A673 (cell line): ENCODE measurements at regions not wholly inside any gene's neighbourhood (a gene's known extent, or its start where the extent isn't known, plus 50 kb on each side); places are given as distances from the start of the nearest gene placed in this dataset.

ENCODE experiments used
- EZH2 ChIP-seq: fragments of 200-600 bp; sonication (generic); IDR thresholded peaks from 2 replicates; pipeline ENCODE4 v1.6.1; 2017; ENCODE audit warnings: borderline replicate concordance, low read depth, mild to moderate bottlenecking, mixed read lengths, antibody characterized with exemption, low read length; ENCODE audit not compliant: poor library complexity, severe bottlenecking
- TF ChIP-seq, protein P1 (sequence below): fragments of 300-800, 200-600 bp; sonication (generic); conservative IDR thresholded peaks from 2 replicates; pipeline ENCODE4 v1.5.1; 2017; ENCODE audit warnings: low read depth, mild to moderate bottlenecking, antibody characterized with exemption, low read length, moderate library complexity, mixed read lengths

GRCh38 chr9:106775960-106776359 lies 87.0 kb upstream of the ZNF462 start:
- TF ChIP-seq, protein P1, sequence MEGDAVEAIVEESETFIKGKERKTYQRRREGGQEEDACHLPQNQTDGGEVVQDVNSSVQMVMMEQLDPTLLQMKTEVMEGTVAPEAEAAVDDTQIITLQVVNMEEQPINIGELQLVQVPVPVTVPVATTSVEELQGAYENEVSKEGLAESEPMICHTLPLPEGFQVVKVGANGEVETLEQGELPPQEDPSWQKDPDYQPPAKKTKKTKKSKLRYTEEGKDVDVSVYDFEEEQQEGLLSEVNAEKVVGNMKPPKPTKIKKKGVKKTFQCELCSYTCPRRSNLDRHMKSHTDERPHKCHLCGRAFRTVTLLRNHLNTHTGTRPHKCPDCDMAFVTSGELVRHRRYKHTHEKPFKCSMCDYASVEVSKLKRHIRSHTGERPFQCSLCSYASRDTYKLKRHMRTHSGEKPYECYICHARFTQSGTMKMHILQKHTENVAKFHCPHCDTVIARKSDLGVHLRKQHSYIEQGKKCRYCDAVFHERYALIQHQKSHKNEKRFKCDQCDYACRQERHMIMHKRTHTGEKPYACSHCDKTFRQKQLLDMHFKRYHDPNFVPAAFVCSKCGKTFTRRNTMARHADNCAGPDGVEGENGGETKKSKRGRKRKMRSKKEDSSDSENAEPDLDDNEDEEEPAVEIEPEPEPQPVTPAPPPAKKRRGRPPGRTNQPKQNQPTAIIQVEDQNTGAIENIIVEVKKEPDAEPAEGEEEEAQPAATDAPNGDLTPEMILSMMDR = no peak
- TF ChIP-seq EZH2 = no peak
